CD4-positive, alpha-beta T cell treated with Interleukin-4 for 1 hour (primary cell): ENCODE measurements at regions not wholly inside any gene's neighbourhood (a gene's known extent, or its start where the extent isn't known, plus 50 kb on each side); places are given as distances from the start of the nearest gene placed in this dataset.
"Not testable (repeated sequence)": the region's sequence is repeated elsewhere in the genome, so short reads cannot be mapped to it uniquely, and the experiment has no call there.

Experiments used
- DNase-seq, 2 donors: peaks; one replicate each; pipeline ENCODE4 v3.0.0-alpha.2; 2020 to 2022

DNA sequence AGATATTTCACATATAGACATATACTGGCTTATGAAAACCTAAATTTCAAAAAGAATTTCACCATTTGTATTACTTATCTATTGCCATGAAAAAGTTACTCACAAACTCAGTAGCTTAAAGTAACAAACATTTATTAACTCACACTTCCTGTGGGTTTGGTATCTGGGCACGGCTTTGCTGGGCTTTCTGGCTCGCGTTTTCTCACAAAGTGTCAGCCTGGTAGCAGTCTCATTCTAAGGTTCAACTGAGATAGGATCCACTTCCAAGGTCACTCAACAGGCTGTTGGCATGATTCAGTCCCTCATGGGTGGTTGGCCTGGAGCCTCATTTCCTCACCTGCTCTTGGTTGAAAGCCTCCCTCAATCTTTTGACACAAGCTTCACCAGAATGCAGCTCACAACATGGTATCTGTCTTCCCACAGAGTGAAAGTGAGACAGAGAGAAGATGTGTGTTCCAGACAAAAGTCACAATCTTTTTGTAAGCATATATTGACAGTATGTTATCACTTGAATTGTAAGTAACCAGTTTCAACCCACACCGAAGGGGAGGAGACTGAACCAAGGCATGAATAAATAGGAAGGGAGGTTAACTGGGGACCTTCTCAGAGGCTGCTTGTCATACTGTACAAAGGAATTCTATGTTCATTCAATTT is 1065.8 kb upstream of the SPRY2 start:
- DNase-seq, result no peak

- no peak for DNase-seq
Observed at GRCh38 chr13:81406022-81406421, 1065.1 kb upstream of the SPRY2 start.

GRCh38 chr13:81396192-81396591 is 1055.3 kb upstream of the SPRY2 start:
- DNase-seq, result no peak

- DNase-seq, result no peak
Observed at GRCh38 chr13:81395368-81395767, 1054.4 kb upstream of the SPRY2 start.

DNA sequence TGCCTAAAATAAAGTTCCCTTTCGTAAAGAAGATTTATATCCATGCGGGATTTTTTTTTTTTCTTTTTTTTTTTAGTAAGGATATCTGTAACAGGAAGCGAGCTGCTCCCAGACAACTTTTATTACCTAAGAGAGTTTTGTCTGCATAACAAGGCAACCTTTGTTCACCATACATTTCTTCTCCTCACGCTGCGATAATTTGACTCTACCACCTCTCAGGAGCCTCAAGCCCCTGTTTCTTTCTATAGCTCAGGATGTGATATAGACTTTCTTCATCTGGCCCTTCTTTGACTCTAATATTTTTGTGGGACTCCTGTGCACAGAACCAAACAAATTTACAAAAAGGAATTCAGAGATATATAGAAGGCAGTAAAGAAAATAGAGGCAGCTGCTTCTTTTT is 1053.7 kb upstream of the SPRY2 start:
- no peak for DNase-seq

GRCh38 chr13:81393721-81394120 is 1052.8 kb upstream of the SPRY2 start:
- DNase-seq, result no peak

DNA sequence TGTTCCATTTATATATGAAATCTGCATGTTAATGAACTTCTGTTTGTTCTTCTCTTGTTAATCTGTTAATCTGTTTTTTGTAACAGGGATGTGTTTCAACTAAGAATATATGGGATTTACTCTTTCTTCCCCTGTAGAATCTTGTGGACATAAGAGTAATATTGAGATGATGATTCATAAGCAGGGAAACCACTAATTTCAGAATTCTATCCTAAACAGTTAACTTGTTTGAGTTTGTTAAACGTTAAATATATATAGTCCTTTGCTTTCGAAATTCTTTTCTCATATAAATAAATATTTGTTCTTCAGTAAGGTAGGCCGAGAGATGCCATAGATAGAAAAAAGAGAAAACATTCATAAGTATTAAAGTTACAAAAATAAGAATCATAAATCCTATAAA is 1052.2 kb upstream of the SPRY2 start:
- no peak for DNase-seq

GRCh38 chr13:81388400-81388799 is 1047.5 kb upstream of the SPRY2 start:
- no peak for DNase-seq

DNA sequence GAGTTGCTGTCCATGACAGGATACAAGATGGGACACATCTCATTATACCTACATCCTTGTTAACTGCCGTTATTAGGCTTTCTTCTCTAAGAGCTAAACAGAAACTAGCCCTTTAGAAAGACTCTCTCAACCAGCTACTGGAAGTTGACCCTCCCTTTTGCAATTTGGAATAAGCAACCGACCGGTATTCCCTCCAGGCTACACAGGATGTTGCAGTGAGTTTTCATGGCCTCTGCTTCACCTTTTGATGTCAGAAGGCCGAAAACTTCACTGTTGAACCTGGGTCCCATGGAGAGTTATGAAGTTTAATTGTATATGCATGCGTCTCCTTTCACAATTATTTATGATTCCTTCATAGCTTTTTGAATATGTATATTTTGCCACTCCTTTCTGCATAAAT is 1042.5 kb upstream of the SPRY2 start:
- DNase-seq, result no peak

DNA sequence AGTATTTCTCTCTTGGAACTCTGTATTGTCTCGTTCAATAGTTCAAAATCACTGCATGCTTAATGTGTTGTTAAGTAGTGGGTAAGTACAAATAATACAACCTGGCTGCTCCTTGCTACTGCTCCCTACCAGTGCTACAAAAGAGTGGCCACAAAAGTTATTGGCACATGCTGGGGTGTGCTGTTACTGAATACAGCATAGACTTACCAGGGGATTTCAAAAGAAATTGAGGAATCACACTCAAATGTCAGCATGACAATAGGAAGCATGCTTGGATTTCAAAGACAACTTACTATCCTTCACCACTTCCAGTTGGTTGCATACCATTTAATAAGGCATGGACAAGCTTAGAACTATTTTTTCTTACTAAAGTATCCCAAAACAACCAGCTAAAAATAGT is 1041.3 kb upstream of the SPRY2 start:
- DNase-seq, result no peak

DNA sequence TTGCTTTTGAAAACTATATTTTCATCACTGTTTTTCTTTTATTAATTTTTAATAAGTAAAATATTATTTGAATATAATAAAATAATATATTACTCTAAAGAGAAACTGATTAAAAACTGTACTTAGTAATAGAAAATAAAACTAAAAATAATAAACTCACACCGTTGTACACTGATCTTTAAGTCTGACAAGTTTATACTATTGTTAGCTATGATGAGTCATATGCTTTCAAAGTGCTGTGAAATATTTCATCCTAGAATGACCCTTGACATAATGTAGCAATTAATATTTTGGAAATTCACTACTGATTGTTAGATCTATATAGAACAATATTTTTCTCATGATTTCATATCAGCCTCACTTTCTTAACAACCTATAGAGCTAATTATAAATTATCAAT is 1040.6 kb upstream of the SPRY2 start:
- no peak for DNase-seq

DNA sequence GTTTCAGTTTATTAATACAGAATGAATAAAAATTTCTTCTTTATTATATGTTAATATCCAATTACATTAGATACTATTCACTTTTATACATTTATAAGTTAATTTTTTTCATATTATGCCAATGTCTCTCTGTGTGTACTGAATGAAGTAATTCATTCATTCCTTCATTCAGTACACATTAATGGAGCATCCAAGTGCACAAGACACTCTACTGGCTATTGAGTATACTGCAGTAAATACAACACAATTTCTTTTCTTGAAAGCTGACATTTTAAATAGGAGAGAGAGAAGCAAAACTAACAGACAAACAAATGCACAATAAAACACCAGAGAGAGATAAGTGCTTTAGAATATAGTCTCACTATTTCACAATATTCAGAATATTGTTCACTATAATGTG is 1038.3 kb upstream of the SPRY2 start:
- no peak for DNase-seq

DNA sequence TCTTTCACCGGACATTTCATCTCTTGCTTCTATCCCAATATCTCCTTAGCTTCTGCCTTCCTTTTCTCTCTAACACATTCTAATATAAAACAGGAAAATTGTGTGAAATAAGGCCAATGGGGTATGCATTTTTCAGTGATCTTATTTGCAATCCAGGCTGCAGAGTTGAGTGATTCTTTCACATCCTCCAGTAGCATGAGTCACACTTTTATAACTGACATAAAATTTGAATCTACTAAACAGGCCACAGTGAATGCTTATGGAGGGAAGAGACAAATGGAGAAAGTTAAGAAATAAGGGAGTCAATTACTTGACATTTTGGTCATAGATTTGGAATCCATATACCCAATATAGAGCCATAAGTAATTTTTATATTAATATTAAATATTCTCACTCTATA is 1037.0 kb upstream of the SPRY2 start:
- DNase-seq, result no peak

- no peak for DNase-seq
Observed at GRCh38 chr13:81375709-81376108, 1034.8 kb upstream of the SPRY2 start.

DNA sequence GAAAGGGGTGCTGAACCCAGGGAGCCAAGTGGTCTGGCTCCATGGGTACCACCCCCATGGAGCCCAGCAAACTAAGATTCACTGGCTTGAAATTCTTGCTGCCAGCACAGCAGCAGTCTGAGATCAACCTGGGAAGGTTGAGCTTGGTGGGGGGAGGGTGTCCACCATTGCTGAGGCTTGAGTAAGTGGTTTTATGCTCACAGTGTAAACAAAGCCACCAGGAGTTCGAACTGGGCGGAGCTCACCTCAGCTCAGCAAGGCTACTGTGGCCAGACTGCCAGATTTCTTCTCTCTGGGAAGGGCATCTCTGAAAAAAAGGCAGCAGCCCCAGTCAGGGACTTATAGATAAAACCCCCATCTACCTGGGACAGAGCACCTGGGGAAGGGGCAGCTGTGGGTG is 1021.8 kb upstream of the SPRY2 start:
- DNase-seq, result not testable (repeated sequence)

DNA sequence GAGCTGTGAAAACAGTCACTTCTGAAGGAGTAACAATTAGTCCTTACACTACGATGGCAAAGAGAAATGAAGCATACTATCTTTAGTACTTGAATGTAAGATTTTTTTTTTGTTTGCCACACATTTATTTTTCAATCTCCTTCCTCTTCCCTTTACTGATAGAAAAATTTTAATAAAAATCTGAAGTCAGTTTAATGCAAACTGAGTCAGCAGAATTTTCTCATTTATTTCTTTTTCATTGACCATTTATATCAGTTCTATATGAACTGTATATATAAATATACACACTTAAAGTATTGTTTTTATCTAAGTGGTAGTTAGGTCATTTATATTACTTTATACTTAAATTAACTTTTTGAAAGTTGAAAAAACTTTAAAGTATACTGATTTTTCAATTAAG is 1009.1 kb upstream of the SPRY2 start:
- no peak for DNase-seq

DNA sequence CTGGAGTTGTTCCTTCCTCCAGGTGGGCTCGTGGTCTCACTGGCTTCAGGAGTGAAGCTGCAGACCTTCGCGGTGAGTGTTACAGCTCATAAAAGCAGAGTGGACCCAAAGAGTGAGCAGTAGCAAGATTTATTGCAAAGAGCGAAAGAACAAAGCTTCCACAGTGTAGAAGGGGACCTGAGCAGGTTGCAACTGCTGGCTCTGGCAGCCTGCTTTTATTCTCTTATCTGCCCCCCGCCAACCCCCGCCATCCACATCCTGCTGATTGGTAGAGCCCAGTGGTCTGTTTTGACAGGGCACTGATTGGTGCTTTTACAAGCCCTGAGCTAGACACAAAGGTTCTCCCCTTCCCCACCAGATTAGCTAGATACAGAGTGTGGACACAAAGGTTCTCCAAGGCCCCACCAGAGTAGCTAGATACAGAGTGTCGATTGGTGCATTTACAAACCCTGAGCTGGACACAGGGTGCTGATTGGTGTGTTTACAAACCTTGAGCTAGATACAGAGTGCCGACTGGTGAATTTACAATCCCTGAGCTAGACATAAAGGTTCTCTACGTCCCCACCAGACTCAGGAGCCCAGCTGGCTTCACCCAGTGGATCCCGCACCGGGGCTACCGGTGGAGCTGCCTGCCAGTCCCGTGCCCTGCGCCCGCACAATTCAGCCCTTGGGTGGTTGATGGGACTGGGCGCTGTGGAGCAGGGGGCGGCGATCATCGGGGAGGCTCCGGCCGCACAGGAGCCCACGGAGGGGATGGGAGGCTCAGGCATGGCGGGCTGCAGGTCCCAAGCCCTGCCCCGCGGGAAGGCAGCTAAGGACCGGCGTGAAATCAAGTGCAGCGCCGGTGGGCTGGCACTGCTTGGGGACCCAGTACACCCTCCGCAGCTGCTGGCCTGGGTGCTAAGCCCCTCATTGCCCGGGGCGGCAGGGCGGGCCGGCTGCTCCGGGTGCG is 999.5 kb upstream of the SPRY2 start:
- DNase-seq, result not testable (repeated sequence)

- DNase-seq, result not testable (repeated sequence)
Observed at GRCh38 chr13:81339666-81340065, 998.7 kb upstream of the SPRY2 start.

- DNase-seq, result no peak
Observed at GRCh38 chr13:81334481-81334880, 993.6 kb upstream of the SPRY2 start.

GRCh38 chr13:81326913-81327312 is 986.0 kb upstream of the SPRY2 start:
- DNase-seq, result no peak

- DNase-seq, result no peak
Observed at GRCh38 chr13:81320516-81320915, 979.6 kb upstream of the SPRY2 start.

DNA sequence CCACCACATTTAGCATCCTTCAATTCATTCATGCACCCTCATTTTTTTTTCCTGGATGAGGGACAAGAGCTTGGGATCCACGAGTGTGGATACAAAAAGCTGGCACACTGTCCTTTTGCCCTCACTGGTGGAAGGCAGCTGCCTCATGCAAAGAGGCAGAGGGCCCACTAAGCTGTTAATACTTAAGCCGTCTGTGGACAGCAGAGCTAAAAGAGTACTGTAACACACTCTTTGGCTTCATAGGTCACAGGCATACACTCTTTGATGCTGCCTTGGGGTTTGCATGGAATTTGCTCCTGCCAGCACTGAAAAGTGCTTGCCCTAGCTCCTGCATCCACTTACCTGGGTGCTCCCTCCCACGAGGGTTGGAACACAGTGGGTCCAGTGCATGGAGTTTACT is 978.4 kb upstream of the SPRY2 start:
- DNase-seq, result no peak

DNA sequence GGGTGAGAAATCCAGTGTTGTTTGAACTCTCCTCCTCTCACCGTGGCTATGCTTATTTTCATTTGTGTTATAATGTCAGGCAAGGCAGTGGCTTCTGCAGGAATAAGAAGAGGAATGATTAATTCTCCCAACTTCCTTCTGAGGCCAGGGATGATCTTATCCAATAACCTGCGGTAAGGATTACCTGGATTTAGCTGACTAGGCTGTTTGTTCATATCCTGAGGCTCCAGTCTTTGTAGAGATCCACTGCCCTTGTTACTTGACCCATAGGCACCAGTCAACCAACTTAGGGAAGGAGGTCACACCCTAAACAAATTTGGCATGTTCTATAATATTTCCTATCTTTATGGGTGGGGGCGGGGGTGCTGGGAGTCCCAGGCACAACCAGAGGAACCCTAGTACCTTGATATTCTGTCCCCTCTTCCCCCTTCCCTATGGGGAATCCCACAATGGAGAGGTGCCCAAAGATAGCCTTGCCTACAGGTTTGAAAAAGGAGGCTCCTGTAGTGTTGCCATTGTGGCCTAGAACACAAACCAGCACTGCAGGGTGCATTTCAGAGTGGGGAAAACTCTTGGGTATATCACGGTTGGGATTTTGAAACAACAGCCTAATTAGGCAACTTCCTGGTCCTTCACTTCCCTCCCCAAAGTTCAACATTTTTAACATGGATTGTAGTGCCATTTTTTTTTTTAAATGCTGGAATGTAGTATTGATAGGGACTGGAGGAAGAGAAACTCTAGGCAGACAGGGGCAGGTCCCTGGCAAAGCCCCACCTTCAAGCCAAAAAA is 977.5 kb upstream of the SPRY2 start:
- DNase-seq, result no peak

DNA sequence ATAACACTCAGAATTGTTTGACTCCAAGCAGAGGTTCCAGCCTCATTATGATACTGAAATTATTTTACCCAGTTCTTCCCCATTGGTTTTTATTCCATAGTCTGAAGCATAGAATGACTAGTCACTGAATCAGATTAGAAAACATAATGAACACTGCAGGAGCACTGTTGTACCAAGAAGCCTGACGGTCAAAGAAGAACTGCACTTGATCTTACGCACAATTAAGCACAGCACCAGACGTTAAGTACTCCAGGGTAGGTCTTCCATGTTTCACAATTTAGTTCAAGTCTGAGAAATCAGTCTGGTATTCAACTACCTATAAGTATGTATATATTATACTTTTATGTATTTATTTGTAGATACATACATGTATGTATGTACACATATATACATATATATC is 973.5 kb upstream of the SPRY2 start:
- no peak for DNase-seq
